GM18858 (cell line): ENCODE measurements at regions not wholly inside any gene's neighbourhood (a gene's known extent, or its start where the extent isn't known, plus 50 kb on each side); places are given as distances from the start of the nearest gene placed in this dataset.

Experiments
- ATAC-seq: cut with Tn5 transposase; IDR thresholded peaks from one replicate; pipeline ENCODE4 v1.9.1; 2021; ENCODE audit not compliant: unreplicated experiment

GRCh38 chr4:35511851-35512250, 732.5 kb downstream of the ARAP2 start:
- no peak for ATAC-seq

GRCh38 chr4:35516102-35516501, 728.2 kb downstream of the ARAP2 start:
- ATAC-seq, result no peak

- no peak for ATAC-seq
These were observed 724.3 kb downstream of the ARAP2 start for GRCh38 chr4:35520059-35520458.

GRCh38 chr4:35521682-35522081, 722.6 kb downstream of the ARAP2 start:
- ATAC-seq, result no peak

GRCh38 chr4:35525192-35525978, 718.9 kb downstream of the ARAP2 start:
- peak; percentile 36 for ATAC-seq

GRCh38 chr4:35526456-35526855, 717.9 kb downstream of the ARAP2 start:
- ATAC-seq, result no peak

- no peak for ATAC-seq
These were observed 709.4 kb downstream of the ARAP2 start for GRCh38 chr4:35534962-35535361.

GRCh38 chr4:35538807-35539206, 705.5 kb downstream of the ARAP2 start:
- no peak for ATAC-seq

- no peak for ATAC-seq
These were observed 704.8 kb downstream of the ARAP2 start for GRCh38 chr4:35539404-35540055.

GRCh38 chr4:35541146-35541887, 703.0 kb downstream of the ARAP2 start:
- no peak for ATAC-seq

GRCh38 chr4:35541888-35542213, 702.5 kb downstream of the ARAP2 start:
- ATAC-seq, result no peak

GRCh38 chr4:35548921-35549320, 695.4 kb downstream of the ARAP2 start:
- no peak for ATAC-seq

- ATAC-seq, result no peak
These were observed 687.9 kb downstream of the ARAP2 start for GRCh38 chr4:35556387-35556786.

GRCh38 chr4:35559559-35560365, 684.6 kb downstream of the ARAP2 start:
- no peak for ATAC-seq

- no peak for ATAC-seq
These were observed 681.5 kb downstream of the ARAP2 start for GRCh38 chr4:35562861-35563260.

- ATAC-seq, result no peak
These were observed 678.7 kb downstream of the ARAP2 start for GRCh38 chr4:35565640-35566039.

- ATAC-seq, result no peak
These were observed 653.3 kb downstream of the ARAP2 start for GRCh38 chr4:35591035-35591434.

GRCh38 chr4:35604252-35604651, 640.1 kb downstream of the ARAP2 start:
- no peak for ATAC-seq

- no peak for ATAC-seq
These were observed 639.6 kb downstream of the ARAP2 start for GRCh38 chr4:35604724-35605123.

- no peak for ATAC-seq
These were observed 636.1 kb downstream of the ARAP2 start for GRCh38 chr4:35608205-35608604.

- no peak for ATAC-seq
These were observed 630.2 kb downstream of the ARAP2 start for GRCh38 chr4:35614120-35614519.
